Stimulated activated CD8-positive, alpha-beta memory T cell treated with anti-CD3 and anti-CD28 coated beads, Interleukin-2, amount 100 ng/mL, for 1 hour (primary cell): ENCODE measurements at regions not wholly inside any gene's neighbourhood (a gene's known extent, or its start where the extent isn't known, plus 50 kb on each side); places are given as distances from the start of the nearest gene placed in this dataset.

Experiments
- DNase-seq, 2 donors: peaks; one replicate each; pipeline ENCODE4 v3.0.0-alpha.2; 2020; ENCODE audit warnings: low read depth in 2 of 2

GRCh38 chr18:39806525-39806924, 2148.5 kb upstream of the PIK3C3 start:
- no peak for DNase-seq

- DNase-seq, result no peak
These were observed 2149.8 kb upstream of the PIK3C3 start for GRCh38 chr18:39805218-39805617.

DNA sequence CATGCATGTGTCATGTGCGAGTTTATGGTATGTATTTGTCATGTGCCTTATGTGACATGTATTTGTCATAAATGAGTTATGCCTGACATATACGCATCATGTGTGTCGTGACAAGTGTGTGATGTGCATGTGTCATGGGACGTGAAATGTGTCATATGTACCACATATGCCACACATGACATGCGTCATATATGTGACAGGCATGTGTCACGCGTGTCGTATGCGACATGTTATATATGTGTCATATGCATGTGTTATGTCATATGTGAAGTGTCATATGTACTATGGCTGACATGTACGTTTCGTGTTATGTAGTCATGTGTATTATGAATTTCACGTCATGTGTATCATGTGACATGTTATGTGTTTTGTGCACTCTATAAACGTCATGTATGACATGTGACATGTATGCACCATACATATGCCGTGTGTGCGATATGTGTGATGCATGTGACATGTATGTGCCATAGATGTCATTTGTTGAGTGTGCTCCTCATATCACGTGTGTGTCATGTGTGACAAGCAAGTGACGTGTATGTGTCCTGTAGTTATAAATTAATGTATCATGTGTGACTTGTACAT, 2152.3 kb upstream of the PIK3C3 start:
- DNase-seq, result no peak

DNA sequence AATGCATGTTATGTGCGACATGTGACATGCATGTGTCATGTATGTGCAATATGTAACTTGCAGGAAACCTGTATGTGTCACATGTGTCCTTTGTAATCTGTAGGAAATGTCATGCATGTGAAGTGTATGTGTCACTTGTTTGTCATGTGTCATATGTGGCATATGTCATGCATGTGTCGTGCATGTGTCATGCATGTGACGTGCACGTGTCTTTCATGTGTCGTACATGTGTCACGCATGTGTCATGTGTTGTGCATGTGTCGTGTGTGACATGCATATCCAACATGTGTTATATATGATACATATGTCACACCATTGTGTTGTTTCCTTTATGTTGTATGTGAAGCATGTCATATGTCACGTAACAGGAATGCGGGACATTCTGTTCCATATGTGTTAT, 2153.2 kb upstream of the PIK3C3 start:
- no peak for DNase-seq

GRCh38 chr18:39801010-39801409, 2154.0 kb upstream of the PIK3C3 start:
- no peak for DNase-seq

DNA sequence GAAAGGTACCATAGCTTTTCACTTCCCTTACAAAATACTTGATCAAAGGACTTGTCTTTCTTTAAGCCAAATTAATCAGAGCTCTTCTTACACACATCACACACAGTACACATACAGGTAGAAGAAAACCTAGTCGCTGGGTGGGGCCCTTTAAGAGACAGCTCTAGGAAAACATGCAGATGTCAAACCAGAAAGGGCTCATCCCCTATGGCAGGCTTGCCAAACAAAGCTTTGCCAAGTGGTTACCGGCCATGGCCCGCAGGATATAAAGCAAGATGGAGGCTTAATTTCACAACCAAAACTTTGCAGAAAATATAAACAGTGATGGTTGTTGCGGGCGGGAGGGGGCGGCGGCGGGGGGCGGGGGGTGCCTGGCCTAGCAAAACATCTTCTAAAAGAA, 2156.0 kb upstream of the PIK3C3 start:
- DNase-seq, result no peak

DNA sequence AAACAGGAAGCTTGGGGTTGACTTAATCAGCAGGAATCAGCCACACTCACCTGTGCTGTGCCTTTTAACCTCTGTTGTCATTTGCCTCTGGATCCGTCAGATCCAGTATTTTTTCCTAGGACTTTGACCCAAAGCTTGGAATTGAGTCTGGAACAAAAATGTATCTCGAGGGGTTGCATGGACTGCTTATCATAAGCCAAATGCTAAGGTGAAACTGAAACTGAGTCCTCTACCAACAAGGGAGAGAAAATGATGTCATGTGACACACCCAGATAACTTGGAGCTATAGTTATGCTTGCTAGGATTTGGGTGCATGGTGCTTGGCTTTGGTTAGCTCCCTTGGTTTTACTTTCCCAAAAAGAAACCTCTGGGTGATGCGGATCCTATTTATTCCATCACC, 2158.6 kb upstream of the PIK3C3 start:
- no peak for DNase-seq

- DNase-seq, result no peak
These were observed 2159.7 kb upstream of the PIK3C3 start for GRCh38 chr18:39795350-39795749.

DNA sequence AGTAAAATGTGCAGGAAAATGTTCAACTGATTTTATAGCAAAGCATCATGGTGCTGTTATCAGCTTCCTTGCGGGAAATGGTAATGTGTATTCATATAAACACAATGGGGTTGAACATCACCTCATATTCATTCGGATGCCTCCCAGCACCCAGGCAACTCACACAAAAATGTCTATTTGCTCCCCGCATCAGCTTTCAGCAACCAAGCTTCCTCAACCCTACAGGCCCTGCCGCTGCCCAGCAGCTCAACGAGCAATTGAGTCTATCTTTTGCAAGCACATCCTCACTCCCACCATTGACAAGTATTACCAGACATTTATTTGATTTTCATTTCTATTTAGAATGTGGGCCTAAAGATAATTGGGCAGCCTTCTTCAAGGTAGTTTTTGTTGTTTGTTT, 2161.4 kb upstream of the PIK3C3 start:
- no peak for DNase-seq

GRCh38 chr18:39788383-39788782, 2166.7 kb upstream of the PIK3C3 start:
- no peak for DNase-seq

GRCh38 chr18:39786477-39786876, 2168.6 kb upstream of the PIK3C3 start:
- no peak for DNase-seq

GRCh38 chr18:39784541-39784940, 2170.5 kb upstream of the PIK3C3 start:
- DNase-seq, result no peak

DNA sequence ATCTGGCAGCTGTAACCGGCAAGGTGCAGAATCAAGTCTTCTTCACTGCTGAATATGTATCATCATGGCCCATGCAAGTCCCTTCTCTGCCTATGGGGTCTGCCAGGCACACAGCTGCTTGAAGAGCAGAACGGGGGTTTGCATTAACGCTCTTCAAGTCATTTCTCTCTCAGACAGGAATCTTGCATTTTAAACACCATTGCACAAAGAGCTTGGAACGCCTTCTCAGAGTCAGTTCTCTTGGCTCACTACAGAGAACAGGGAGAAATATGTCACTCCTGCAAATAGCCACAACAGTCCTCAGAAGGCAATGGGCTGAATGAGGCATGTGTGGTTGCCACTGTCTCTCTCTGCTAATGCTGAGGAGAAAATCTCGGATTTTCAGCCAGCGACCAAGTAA, 2173.5 kb upstream of the PIK3C3 start:
- DNase-seq, result no peak

- no peak for DNase-seq
These were observed 2174.3 kb upstream of the PIK3C3 start for GRCh38 chr18:39780774-39781173.

DNA sequence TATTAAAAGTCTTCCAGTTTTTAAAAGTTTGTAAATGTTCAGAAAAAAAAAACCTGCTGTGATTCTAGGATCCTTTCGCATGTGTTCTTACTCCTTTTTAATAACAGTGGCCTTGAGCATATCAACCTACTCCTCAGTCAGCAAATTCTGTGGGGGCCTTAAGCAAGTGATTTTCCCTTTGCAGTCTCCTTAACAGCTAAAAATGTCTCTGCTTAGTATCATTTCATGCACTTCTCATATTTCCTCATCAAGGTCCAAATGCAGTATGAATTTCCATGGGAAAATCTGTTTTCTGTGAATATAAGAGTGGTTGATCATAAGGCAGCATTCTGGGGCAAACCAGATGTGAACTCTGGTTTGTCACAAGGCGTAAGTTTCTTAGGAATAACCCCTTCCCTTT, 2175.1 kb upstream of the PIK3C3 start:
- DNase-seq, result no peak

DNA sequence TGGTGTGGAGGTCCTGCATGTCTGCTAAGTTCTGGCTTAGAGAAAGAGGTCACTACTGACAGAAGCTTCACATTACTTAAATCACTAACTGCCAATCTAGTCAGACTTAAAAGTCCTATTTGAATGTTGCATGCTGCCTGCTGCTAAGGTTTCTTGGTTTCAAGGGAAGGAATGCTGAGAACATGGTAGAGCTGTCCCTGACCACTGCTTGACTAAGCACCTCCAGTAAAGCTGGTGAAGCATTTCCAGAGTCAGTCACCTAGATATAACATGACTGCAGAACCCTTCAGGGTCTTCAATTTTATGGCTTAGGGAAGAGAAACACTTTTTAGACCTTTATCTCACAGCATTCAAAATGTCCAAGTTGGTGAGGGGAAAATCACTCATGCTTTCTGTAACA, 2178.3 kb upstream of the PIK3C3 start:
- DNase-seq, result no peak

DNA sequence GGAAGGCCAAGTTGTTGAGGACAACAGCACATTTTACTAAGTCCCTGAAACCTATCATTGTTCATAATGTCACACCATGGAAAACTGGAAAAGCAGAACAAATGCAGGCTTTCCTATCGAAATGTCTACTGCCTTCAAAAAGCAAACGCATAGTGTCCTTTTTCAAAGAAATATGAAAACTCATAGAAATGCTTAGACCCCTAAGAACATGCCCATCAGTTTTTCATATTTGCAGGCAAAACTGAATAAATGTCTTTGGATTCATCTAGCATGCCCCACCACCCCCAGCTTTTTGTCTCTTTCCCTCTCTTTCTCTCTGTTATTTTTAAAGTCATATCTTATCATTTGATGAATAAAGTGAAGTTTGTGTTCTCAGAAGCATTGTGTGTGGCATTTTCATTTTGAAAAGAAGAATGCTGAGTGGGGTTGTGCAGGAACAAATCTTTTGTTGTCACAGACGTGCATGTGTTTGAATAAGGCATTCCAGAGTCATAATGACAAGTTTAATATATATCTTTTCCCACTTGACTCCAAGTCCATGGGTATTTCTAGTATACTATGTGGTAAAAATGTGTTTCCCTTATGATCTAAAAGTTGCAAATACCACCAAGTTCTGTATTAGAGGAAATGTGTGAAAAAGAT, 2180.0 kb upstream of the PIK3C3 start:
- no peak for DNase-seq

- no peak for DNase-seq
These were observed 2181.4 kb upstream of the PIK3C3 start for GRCh38 chr18:39773646-39774045.

DNA sequence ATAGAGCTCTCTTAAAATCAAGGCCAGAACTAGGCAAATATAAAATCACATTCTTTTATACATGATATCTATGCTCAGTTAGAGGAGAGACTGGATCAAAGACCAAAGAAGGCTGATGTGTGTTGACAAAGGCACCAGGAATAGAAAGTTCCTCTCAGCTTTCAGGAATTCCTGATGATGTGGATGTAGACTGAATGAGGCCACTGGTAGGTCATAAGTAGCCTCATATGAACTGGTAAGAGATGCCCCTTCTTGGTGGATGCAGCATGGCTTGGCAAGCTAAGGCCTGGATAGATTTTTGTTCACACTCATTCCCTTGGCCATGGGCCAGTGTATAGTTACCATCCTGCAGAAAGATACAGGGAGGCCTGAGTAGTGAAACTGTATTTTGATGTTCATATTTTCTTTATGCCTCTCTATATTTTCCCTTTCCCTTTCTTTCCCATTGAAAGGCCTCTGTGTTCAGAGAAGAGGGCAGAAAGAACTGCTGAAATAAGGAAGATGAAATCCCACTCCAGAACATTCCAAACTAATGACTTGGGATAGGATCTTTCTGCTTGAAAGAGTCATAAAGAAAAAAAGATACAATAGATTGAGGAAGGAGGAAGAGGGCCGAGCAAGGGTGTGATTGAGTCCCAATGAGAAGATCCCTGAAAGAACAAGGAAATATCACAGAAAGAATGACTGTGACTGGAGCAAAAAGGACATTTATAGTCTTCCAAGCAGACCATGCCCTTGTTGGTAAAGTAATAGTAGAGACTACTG, 2182.7 kb upstream of the PIK3C3 start:
- DNase-seq, result no peak

- no peak for DNase-seq
These were observed 2184.6 kb upstream of the PIK3C3 start for GRCh38 chr18:39770399-39770798.

GRCh38 chr18:39764873-39765272, 2190.2 kb upstream of the PIK3C3 start:
- no peak for DNase-seq

DNA sequence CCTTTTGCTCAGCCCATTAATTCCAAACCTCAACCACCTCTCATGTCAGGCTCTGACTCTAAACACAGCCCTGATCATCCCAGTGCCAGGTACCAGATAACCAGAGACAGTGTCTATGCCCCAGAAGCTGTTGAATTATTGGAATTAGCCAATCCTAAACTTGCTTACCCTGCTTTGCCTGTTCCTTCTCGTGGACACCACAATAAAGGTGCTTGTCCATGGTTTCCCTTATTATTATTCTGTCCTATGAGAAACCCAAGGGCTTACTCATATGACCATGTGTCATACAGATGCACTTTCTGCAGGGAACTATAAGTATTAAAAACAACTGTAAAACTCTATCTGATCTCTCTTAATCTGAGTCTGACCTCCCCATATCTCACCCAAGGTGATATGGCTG, 2193.8 kb upstream of the PIK3C3 start:
- no peak for DNase-seq

DNA sequence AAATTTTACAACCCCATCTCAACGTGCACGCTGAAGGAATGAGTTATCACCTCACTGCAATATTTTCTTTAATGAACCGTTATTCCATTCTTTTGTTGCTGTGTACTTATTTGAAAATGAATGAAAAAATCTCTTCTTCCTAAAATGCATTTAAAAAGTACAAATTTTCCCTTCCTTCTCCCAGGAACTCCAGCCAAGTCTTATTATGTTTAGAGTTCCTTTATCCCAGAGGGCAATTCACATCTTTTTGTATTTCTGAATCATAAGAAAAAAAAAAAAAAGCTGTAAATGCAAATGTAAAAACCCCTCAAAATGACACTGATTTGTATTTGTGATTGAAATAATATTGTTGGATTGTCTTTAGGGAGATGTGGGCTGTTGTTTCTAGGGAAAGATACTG, 2194.3 kb upstream of the CELF4 start:
- DNase-seq, result no peak
